Activated effector memory CD4-positive, alpha-beta T cell treated with anti-CD3 and anti-CD28 coated beads, Interleukin-2, amount 50 U/mL, for 16 hours (primary cell): ENCODE measurements at regions not wholly inside any gene's neighbourhood (a gene's known extent, or its start where the extent isn't known, plus 50 kb on each side); places are given as distances from the start of the nearest gene placed in this dataset.

Source experiments
- DNase-seq: peaks from one replicate; pipeline ENCODE4 v3.0.0-alpha.2; 2020

- no peak for DNase-seq
Observed at GRCh38 chr21:16517383-16517782, 787.6 kb downstream of the USP25 start.

DNA sequence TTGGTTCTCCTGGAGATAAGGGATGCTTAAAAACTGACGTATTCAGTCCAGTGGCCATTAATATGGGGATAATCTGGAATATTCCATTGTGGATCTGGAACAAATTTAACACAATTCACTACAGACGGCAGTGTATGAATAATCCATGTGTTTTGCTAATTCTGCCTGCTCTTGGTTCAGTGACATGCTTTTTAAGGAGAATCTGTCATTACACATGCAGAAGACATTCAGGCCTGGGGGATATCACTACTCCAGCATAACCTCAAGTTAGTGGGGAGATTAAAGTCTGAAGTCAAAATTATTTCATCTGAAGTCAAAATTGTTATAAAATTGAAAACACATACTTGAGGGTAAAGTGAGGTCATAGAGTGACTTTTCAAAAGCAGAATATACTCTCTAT lies 789.3 kb downstream of the USP25 start:
- DNase-seq, result no peak

- DNase-seq, result no peak
Observed at GRCh38 chr21:16519644-16520043, 789.9 kb downstream of the USP25 start.

DNA sequence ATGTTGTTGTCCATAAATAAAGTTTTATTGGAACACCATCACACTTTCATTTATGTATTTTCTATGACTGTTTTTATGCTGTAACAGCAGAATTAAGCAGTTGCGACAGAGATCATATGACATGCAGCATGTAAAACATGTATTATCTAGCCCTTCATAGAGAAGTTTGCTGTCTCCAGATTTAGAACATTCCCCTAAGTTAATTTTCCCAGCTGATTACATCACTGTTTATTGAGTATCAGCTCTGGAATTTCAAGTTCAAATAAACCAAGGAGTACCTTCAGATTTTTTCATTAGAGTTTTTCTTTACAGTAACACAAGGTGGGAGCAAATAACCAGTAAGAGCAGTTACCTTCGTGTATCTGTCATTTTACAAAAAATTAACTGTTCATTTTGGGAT lies 792.8 kb downstream of the USP25 start:
- no peak for DNase-seq

DNA sequence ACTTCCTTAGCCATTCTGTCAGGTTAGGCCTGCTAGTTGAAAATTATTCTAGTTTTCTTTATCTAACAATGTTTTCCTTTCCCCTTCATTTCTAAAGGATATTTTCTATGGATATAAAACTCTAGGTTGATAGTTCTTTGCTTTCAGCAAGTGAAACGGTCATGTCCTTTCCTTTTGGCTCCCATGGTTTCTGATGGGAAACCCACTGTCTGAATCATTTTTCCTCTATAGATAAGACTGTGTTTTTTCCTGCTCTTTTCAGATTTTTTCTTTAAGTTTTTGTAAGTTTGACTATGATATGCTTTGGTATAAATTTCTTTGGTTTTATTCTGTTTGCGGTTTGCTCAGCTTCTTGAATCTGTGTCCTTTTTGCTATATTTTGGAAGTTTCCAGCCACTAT lies 800.9 kb downstream of the USP25 start:
- DNase-seq, result no peak

- DNase-seq, result no peak
Observed at GRCh38 chr21:16532840-16533239, 803.1 kb downstream of the USP25 start.

DNA sequence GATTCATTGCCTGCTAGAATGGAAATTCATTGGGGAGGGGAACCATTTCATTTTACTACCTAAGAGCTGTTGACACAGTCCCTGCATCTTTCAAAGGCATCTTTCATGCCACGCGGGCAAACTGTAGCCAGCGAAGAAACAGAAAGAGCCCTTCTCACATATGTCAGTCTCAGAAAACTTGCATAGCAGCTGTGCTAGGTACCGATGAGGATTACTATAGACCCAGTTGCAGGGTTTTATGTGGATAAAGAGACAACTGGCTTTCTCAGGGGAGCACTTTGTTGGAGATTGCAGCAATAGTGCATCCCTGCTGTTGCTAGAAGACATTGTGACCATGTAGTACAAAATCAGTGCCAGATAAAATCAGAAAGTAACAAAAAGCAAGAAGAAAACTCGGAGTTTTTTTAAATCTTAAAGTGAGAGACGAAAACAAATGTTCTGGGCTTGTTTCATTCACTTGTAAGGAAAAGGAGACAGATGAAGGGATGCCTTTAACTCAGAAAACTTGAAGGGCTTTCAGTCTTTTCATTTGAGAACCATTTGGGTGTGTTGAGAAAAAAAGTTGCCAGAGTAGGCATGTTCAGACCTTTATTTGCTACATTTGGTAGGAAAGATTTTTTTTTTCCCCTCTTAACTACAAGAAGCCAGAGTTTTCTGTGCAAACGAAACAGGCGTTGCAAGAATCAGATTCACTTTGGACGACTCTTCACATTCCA lies 804.1 kb downstream of the USP25 start:
- no peak for DNase-seq

DNA sequence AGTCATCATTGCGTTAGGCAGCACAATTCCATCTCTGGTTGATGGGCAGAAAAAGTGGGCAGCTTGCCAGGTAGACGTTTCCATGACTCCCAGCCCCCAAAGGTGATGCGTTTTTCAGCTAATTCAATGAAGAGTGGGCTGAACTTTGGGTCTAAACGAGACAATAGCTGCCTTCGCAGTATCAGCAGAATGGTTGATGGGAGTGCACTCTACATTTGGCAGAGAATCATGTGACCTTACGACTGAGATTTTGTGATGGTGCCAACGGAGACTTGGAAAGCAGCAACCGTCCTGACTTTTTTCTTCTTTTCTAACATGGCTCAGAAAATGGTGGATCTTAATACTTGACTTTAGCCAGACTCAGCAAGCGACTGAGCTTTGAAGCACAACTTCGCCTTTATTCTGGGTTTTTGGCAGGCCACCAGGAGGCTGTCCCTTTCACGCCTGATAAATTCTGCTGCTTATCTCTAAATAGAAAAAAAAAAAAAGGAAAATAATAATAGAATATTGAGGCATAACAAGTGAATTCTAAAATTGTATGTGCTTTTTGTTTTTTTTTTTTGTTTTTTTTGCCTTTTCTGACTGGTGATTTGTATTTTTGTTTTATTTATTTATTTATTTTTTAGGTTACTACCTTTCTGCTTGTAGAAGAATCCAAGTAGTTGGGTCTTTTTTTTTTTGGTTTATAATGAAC lies 804.8 kb downstream of the USP25 start:
- DNase-seq, result no peak

GRCh38 chr21:16535102-16535422 lies 805.3 kb downstream of the USP25 start:
- DNase-seq, result no peak

DNA sequence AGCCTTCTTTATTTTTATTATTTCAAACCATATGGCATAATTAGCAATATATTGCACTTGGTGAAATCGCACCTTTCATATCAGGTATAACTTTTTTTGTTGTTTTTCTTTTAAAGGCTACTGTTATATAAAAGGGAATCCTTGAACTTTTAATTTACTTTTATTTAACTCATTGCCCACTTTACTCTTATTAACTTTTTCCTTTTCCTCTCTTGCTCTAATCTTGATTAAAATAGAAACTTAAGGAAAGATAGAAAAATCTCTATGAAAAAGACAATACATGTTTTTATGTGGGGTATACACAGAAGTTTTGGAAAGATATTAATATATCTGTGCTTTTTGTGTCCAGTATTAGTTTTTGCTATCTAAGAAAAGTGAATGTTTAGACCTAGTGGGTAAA lies 805.8 kb downstream of the USP25 start:
- DNase-seq, result no peak

DNA sequence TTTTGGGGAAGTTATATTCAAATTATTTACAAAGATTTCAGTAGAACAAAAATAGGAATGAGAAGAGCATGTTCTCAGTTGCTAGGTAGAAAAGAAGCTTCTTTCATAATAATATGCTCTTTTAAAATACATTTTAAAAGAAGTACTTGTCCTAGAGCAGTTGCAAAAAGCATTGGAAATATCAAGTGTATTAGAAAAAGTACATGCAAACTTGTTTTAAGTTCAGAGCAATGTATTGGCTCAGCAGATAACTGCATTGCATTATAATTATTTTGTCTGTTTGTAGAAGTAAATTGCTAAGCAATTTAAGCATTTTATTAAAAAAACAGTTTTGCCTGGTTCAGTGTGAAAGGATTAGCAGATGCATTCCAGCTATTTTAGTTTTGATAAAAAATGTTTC lies 806.4 kb downstream of the USP25 start:
- no peak for DNase-seq

DNA sequence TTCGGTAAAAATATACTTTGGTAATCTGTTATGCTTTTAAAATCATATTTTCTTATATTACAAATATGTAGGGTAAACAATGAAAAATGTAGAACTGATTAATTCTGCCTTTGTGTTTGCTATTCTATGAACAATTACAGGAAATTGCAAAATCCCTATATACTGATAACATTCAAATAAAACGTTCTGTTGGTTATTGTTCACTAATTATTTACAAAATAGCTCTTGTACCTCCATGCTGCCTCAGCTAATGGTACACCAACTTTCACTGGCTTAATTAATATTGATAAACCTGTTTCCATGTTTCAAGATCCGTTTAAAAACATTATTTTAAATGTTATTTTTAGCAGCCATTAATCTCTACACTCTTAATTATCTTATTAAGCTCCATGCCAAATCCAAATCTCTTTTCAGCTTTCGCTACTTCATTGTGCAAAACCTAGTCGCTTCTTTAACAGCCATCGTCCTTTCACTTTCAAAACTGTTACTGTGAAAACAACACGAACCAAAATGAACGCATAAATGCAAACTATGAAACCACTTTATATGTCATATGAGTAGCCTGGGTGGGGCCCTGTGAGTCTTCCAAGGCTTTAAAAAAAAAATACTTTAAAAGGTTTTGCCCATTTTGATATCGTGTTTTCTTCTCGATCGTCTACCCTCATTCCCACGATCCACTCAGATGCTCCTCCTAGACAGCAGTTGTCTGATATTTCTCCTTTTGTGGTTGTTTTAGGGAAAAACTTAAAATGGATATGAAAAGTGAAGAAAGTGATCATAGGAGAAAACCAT lies 807.1 kb downstream of the USP25 start:
- no peak for DNase-seq

GRCh38 chr21:16537501-16537900 lies 807.7 kb downstream of the USP25 start:
- DNase-seq, result no peak

DNA sequence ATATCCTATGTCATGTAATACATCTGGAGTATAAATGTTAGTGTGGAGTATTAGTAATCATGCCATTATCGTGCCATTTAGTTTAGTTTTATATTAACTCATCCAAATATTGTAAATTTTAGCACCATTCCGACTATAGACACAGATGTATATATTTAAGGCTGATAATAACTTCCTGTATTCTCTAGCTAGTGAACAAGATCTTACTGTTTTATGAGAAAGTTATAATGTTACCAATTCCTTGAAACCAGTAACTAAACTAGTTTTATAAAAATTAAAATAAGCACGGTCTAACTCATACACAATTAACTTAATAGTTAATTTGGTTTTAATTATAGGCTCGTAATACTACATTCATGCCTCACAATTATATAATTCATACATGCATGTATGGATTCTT lies 808.6 kb downstream of the USP25 start:
- no peak for DNase-seq

DNA sequence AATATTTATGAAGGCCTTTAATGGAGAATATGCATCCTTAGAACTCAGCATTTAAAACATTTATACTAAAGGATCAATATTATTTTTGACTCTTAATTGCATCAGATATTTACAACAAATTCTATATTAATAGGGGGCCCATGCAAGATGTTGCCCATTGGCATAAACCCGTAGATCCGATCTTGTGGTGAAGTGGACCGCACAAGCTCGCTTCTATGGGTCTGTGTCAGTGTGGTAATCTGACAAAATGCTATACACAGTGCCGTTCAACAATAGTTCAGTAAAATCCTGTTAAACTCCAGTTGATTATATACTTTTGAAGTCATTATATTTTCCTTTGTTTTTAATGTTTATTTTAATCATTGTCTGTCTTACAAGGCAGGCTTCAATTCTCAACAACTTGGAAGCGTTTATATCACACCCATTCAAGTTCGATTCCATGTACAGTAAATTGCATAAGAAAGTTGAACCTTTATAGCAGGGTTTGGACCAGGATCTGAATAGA lies 809.2 kb downstream of the USP25 start:
- no peak for DNase-seq

GRCh38 chr21:16540966-16541727 lies 811.4 kb downstream of the USP25 start:
- no peak for DNase-seq

GRCh38 chr21:16550118-16550517 lies 820.3 kb downstream of the USP25 start:
- DNase-seq, result no peak

- DNase-seq, result no peak
Observed at GRCh38 chr21:16550917-16551741, 821.3 kb downstream of the USP25 start.

DNA sequence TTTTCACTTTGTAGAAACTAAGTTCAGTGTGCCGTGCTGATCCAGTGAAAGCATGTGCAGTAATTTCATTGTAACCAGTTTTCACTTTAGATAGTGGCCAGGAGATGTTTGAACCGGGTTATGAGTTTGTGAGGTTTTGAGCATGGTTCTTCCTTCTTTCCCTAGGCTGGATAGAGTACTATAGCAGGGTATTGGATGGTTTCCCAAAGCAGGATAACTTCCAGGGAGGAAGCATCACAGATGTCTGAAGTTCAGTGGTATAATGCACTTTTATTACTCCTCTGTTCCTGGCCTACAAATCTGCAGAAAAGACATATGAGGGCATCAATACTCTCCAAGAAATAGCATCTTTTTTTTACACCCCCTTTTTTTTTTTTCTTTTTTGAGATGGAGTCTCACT lies 823.1 kb downstream of the USP25 start:
- no peak for DNase-seq

DNA sequence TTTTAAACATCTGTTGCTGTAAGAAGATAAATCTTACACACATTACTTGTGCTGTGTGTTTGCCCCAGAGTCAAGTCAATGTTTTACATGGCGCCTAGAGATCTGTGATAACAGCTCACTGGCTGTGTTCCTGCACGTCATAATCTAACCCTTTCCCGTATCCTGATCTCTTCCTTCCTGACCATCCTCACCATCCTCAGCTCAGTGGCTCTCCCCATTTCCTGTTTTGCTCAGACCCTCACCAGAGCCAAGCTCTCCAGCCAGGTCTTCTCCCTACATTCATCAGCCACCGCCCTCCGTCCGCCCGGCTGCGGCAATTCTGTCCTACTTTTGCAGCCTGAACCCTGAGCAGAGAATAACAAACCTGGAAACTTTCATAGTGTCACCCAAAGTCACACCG lies 824.7 kb downstream of the USP25 start:
- DNase-seq, result no peak

DNA sequence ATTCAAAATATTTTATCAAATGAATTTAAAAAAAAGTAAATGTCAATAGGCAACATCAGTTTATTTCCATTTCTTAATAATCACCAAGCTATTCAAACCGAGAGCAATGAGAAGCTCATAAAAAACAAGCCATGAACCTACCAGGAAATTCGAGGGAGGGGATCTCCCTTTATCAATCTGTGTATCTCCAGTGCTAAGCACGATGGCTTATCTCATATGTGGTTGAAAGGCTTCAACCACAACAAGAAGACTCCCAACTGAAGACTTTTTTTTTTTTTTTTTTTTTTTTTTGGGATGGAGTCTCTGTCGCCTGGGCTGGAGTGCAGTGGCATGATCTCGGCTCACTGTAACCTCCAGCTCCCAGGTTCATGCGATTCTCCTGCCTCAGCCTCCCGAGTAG lies 833.3 kb downstream of the USP25 start:
- no peak for DNase-seq

GRCh38 chr21:16563795-16564194 lies 834.0 kb downstream of the USP25 start:
- no peak for DNase-seq
